Smooth muscle cell (in vitro differentiated cells): ENCODE measurements at regions not wholly inside any gene's neighbourhood (a gene's known extent, or its start where the extent isn't known, plus 50 kb on each side); places are given as distances from the start of the nearest gene placed in this dataset.

Experiments
- DNase-seq: peaks from one replicate; lab custom pipeline; 2025; ENCODE audit not compliant: unreplicated experiment; lab: John Stamatoyannopoulos, UW
- H2AFZ ChIP-seq: fragments of 200-600 bp; sonication (generic); 2 replicates; pipeline ENCODE4 v1.6.0; 2016; ENCODE audit warnings: antibody characterized with exemption, low read depth, mild to moderate bottlenecking
- H3F3A ChIP-seq: fragments of 200-600 bp; sonication (generic); 2 replicates; pipeline ENCODE4 v1.6.0; 2017; ENCODE audit warnings: antibody characterized with exemption, low read depth
- H3K27ac ChIP-seq: fragments of 200-600 bp; sonication (generic); 2 replicates; pipeline ENCODE4 v1.5.1; 2016; ENCODE audit warnings: low read depth, mild to moderate bottlenecking
- H3K27me3 ChIP-seq: fragments of 200-600 bp; sonication (generic); 2 replicates; pipeline ENCODE4 v1.6.1; 2016; ENCODE audit warnings: low read depth, mild to moderate bottlenecking
- H3K36me3 ChIP-seq: fragments of 200-600 bp; sonication (generic); 2 replicates; pipeline ENCODE4 v1.5.1; 2016; ENCODE audit warnings: low read depth
- H3K4me1 ChIP-seq: fragments of 200-600 bp; sonication (generic); 2 replicates; pipeline ENCODE4 v1.5.1; 2016; ENCODE audit warnings: low read depth
- H3K4me2 ChIP-seq: fragments of 200-600 bp; sonication (generic); 2 replicates; pipeline ENCODE4 v1.6.0; 2016; ENCODE audit warnings: mild to moderate bottlenecking
- H3K4me3 ChIP-seq: fragments of 200-600 bp; sonication (generic); 2 replicates; pipeline ENCODE4 v1.5.1; 2016; ENCODE audit warnings: mild to moderate bottlenecking
- H3K79me2 ChIP-seq: fragments of 200-600 bp; sonication (generic); 2 replicates; pipeline ENCODE4 v1.6.0; 2016; ENCODE audit warnings: low read depth, mild to moderate bottlenecking
- H3K9ac ChIP-seq: fragments of 200-600 bp; sonication (generic); 2 replicates; pipeline ENCODE4 v1.6.0; 2016; ENCODE audit warnings: low read depth
- H3K9me3 ChIP-seq: fragments of 200-600 bp; sonication (generic); replicated peaks from 2 replicates; pipeline ENCODE4 v1.5.1; 2016; ENCODE audit warnings: low read depth
- H4K20me1 ChIP-seq: fragments of 200-600 bp; sonication (generic); 2 replicates; pipeline ENCODE4 v1.6.0; 2016; ENCODE audit warnings: low read depth
- CTCF ChIP-seq: fragments of 200-600 bp; sonication (generic); IDR thresholded peaks from 2 replicates; pipeline ENCODE4 v1.5.1; 2017; ENCODE audit warnings: borderline replicate concordance, mild to moderate bottlenecking, antibody characterized with exemption; ENCODE audit not compliant: insufficient read depth, poor library complexity, severe bottlenecking
- WGBS: methylation state at CpG from one replicate; pipeline ENCODE4 v1.1.7; 2016; ENCODE audit warnings: low lambda C conversion rate; 5-methylcytosine and 5-hydroxymethylcytosine counted together

- H3K79me2 ChIP-seq, result no peaks in the 10 kb centered on the region
- H3K36me3 ChIP-seq, result no peaks in the 10 kb centered on the region
- H2AFZ ChIP-seq, result no peak overlapping the region
- no peak for DNase-seq
- 83% methylated on average over 19 of the region's 19 CpGs for WGBS
- no peaks in the 10 kb centered on the region for H3K4me1 ChIP-seq
- H3K9me3 ChIP-seq, result no peaks in the 10 kb centered on the region
- no peak for TF ChIP-seq CTCF
- no peak overlapping the region for H3K27ac ChIP-seq
- no peaks in the 10 kb centered on the region for H4K20me1 ChIP-seq
- H3K27me3 ChIP-seq, result no peaks in the 10 kb centered on the region
- no peak overlapping the region for H3K4me3 ChIP-seq
- no peak overlapping the region for H3K4me2 ChIP-seq
- no peaks in the 10 kb centered on the region for H3F3A ChIP-seq
- H3K9ac ChIP-seq, result no peak overlapping the region
Observed at GRCh38 chr4:181647396-181648147, 595.6 kb upstream of the TENM3 start.

GRCh38 chr4:181650033-181650825 lies 593.0 kb upstream of the TENM3 start:
- no peaks in the 10 kb centered on the region for H3K36me3 ChIP-seq
- no peaks in the 10 kb centered on the region for H3K4me1 ChIP-seq
- no peaks in the 10 kb centered on the region for H4K20me1 ChIP-seq
- no peaks in the 10 kb centered on the region for H3K27me3 ChIP-seq
- H2AFZ ChIP-seq, result no peak overlapping the region
- WGBS, result 69% methylated on average over 4 of the region's 4 CpGs
- no peak overlapping the region for H3K4me2 ChIP-seq
- H3K9me3 ChIP-seq, result no peaks in the 10 kb centered on the region
- no peak overlapping the region for H3K9ac ChIP-seq
- no peaks in the 10 kb centered on the region for H3F3A ChIP-seq
- no peak overlapping the region for H3K27ac ChIP-seq
- TF ChIP-seq CTCF, result no peak
- no peak for DNase-seq
- no peak overlapping the region for H3K4me3 ChIP-seq
- no peaks in the 10 kb centered on the region for H3K79me2 ChIP-seq

- Histone ChIP-seq H3K36me3 (no peaks in the 10 kb centered on the region), H3K4me2 (no peak overlapping the region), H2AFZ (no peak overlapping the region), H3K27ac (no peak overlapping the region), H3K27me3 (no peaks in the 10 kb centered on the region), H3F3A (no peaks in the 10 kb centered on the region), H3K4me1 (no peaks in the 10 kb centered on the region), H3K79me2 (no peaks in the 10 kb centered on the region), H3K4me3 (no peak overlapping the region), H3K9me3 (no peaks in the 10 kb centered on the region), H3K9ac (no peak overlapping the region), H4K20me1 (no peaks in the 10 kb centered on the region)
- DNase-seq, result no peak
- WGBS, result 93% methylated on average over 5 of the region's 5 CpGs
- no peak for TF ChIP-seq CTCF
Observed at GRCh38 chr4:181656748-181657147, 586.5 kb upstream of the TENM3 start.
